ENCODE measurements at regions not wholly inside any gene's neighbourhood (a gene's known extent, or its start where the extent isn't known, plus 50 kb on each side); places are given as distances from the start of the nearest gene placed in this dataset.

- no peak overlapping the region for H3K4me3 ChIP-seq (ENCODE audit: extremely low read depth in 1 of 4, insufficient read depth in 2 of 4, low read depth in 3 of 4, low read length in 4 of 4)
- no peak overlapping the region for H2AK5ac ChIP-seq (ENCODE audit: low read depth, low read length)
Measured at GRCh38 chr11:95413761-95414160, 182.8 kb upstream of the SESN3 start.

More at GRCh38 chr11:95413761-95414160, 182.8 kb upstream of the SESN3 start:
- Histone ChIP-seq H3K18ac (ENCODE audit: extremely low read depth, low read length) (no peak overlapping the region), H2BK120ac (replicated peaks; ENCODE audit: low read depth, low read length) (no peak overlapping the region), H3K27me3 (replicated peaks in 1 of 4; ENCODE audit: control insufficient read depth in 3 of 4, extremely low read depth in 1 of 4, insufficient read depth in 3 of 4, low read length in 3 of 4) (no peaks in the 10 kb centered on the region), H3K9ac (replicated peaks in 1 of 4; ENCODE audit: extremely low read depth in 1 of 4, low read depth in 3 of 4, low read length in 3 of 4) (no peak overlapping the region), H3K79me1 (ENCODE audit: low read depth, low read length) (no peaks in the 10 kb centered on the region), H3K4ac (replicated peaks; ENCODE audit: insufficient read length, low read depth, low read length) (no peak overlapping the region), H4K5ac (ENCODE audit: insufficient read length, low read depth, low read length) (no peak overlapping the region), H3K23me2 (ENCODE audit: low read depth, low read length) (peaks cover 2% of the 10 kb centered on the region; the same call in 1 of the 2 replicates), H2BK12ac (ENCODE audit: low read depth, low read length) (no peak overlapping the region), H3K27ac (ENCODE audit: low read depth, low read length) (no peak overlapping the region), H2BK5ac (ENCODE audit: low read depth, low read length) (no peak overlapping the region), H4K8ac (ENCODE audit: extremely low read depth, insufficient read depth, low read length) (no peak overlapping the region), H3K14ac (ENCODE audit: insufficient read length) (no peak overlapping the region), H2AFZ (ENCODE audit: low read length) (no peak overlapping the region), H3K36me3 (ENCODE audit: control insufficient read depth in 2 of 4, insufficient read depth in 4 of 4, low read length in 3 of 4) (no peaks in the 10 kb centered on the region), H3K79me2 (ENCODE audit: control insufficient read depth in 1 of 2, insufficient read depth in 2 of 2, low read length in 2 of 2) (no peaks in the 10 kb centered on the region), H3K56ac (replicated peaks; ENCODE audit: insufficient read length, low read depth, low read length) (no peak overlapping the region), H2BK20ac (ENCODE audit: low read length) (peak overlapping the region; percentile 62; the same call in 1 of the 2 replicates), H3K4me1 (replicated peaks in 1 of 4; ENCODE audit: control insufficient read depth in 3 of 4, insufficient read depth in 4 of 4, low read length in 3 of 4) (0 out of 7 replicates have a peak, but pooled peaks cover 0 to 3% (median 0%) of the 10 kb centered on the region in 4 experiments), H3K9me3 (ENCODE audit: insufficient read depth in 2 of 2, low read depth in 1 of 2, low read length in 1 of 2) (no peaks in the 10 kb centered on the region), H2BK15ac (ENCODE audit: low read length) (no peak overlapping the region), H4K91ac (replicated peaks; ENCODE audit: insufficient read length, low read length) (no peak overlapping the region), H3K23ac (ENCODE audit: insufficient read length) (no peak overlapping the region), H4K20me1 (replicated peaks in 1 of 2; ENCODE audit: control insufficient read depth in 1 of 2, insufficient read depth in 2 of 2, low read length in 2 of 2) (no peaks in the 10 kb centered on the region), H3K4me2 (ENCODE audit: insufficient read depth in 1 of 2, low read depth in 2 of 2, low read length in 2 of 2) (no peak overlapping the region)
- WGBS, 2 experiments (ENCODE audit: extremely low coverage in 1 of 2, insufficient coverage in 1 of 2, insufficient read length in 1 of 2, insufficient replicate concordance in 2 of 2, low coverage in 1 of 2, low lambda C conversion rate in 2 of 2, missing lambda C conversion rate in 1 of 2): 84% methylated on average over 4 of the region's 4 CpGs; no CpG with 5 or more reads in 1 of the 2 experiments
- POLR2A ChIA-PET (ENCODE audit: partially characterized antibody): no interaction called here
- CTCF ChIA-PET (ENCODE audit: partially characterized antibody): interaction anchor here (1.3 kb wide), 1 partner anchor 132 kb away, joined by 3 read pairs; no protein-coding TSS in a partner anchor
- FAIRE-seq (no peak), DNase-seq (ENCODE audit: low read depth in 1 of 2, low spot score in 2 of 2) (no peak)
- TF ChIP-seq CBX8 (IDR thresholded peaks at IDR 0.05; ENCODE audit: borderline replicate concordance, low read depth, low read length) (no peak), CREB1 (IDR thresholded peaks at IDR 0.05) (no peak), EGR1 (IDR thresholded peaks at IDR 0.05; ENCODE audit: borderline replicate concordance, low read depth, low read length) (no peak), BACH1 (IDR thresholded peaks at IDR 0.05; ENCODE audit: low read length) (no peak), ASH2L (IDR thresholded peaks at IDR 0.05; ENCODE audit: low read length) (no peak), SUZ12 (IDR thresholded peaks at IDR 0.05; ENCODE audit: low read length) (no peak), GABPA (IDR thresholded peaks at IDR 0.05; ENCODE audit: borderline replicate concordance, insufficient read depth, low read length) (no peak), BCL11A (IDR thresholded peaks at IDR 0.05; ENCODE audit: low read depth in 2 of 2, low read length in 2 of 2) (no peak)
